Epithelial cell of esophagus (primary cell): ENCODE measurements at regions not wholly inside any gene's neighbourhood (a gene's known extent, or its start where the extent isn't known, plus 50 kb on each side); places are given as distances from the start of the nearest gene placed in this dataset.

Experiments used
- DNase-seq: peaks from one replicate; pipeline ENCODE4 v3.0.0; 2010; ENCODE audit warnings: low read depth
- H3K4me3 ChIP-seq: 2 replicates; pipeline ENCODE4 v1.5.1; 2011; ENCODE audit warnings: mild to moderate bottlenecking, low read length, control low read depth
- CTCF ChIP-seq: IDR thresholded peaks from 2 replicates; pipeline ENCODE4 v1.5.1; 2011; ENCODE audit warnings: low read depth, mild to moderate bottlenecking, low read length, control low read depth, inconsistent platforms; ENCODE audit not compliant: insufficient read depth; ENCODE audit errors: missing control alignments

- DNase-seq, result no peak
- no peak for TF ChIP-seq CTCF
- H3K4me3 ChIP-seq, result no peak overlapping the region
Measured at GRCh38 chr3:5725801-5726200, 538.3 kb downstream of the EDEM1 start.

GRCh38 chr3:5726621-5727020 lies 539.1 kb downstream of the EDEM1 start:
- H3K4me3 ChIP-seq, result no peak overlapping the region
- DNase-seq, result no peak
- no peak for TF ChIP-seq CTCF

GRCh38 chr3:5727743-5728484 lies 540.4 kb downstream of the EDEM1 start:
- TF ChIP-seq CTCF, result no peak
- DNase-seq, result no peak

GRCh38 chr3:5729852-5730251 lies 542.3 kb downstream of the EDEM1 start:
- no peak for DNase-seq

More at GRCh38 chr3:5727743-5728484, 540.4 kb downstream of the EDEM1 start:
- H3K4me3 ChIP-seq, result no peak overlapping the region

GRCh38 chr3:5731100-5731499 lies 543.6 kb downstream of the EDEM1 start:
- TF ChIP-seq CTCF, result no peak
- no peak for DNase-seq
- H3K4me3 ChIP-seq, result no peak overlapping the region

More at GRCh38 chr3:5729852-5730251, 542.3 kb downstream of the EDEM1 start:
- no peak for TF ChIP-seq CTCF
- H3K4me3 ChIP-seq, result no peak overlapping the region

GRCh38 chr3:5732081-5732480 lies 544.6 kb downstream of the EDEM1 start:
- no peak for DNase-seq
- TF ChIP-seq CTCF, result no peak
- H3K4me3 ChIP-seq, result no peak overlapping the region

GRCh38 chr3:5733995-5734394 lies 546.5 kb downstream of the EDEM1 start:
- no peak for TF ChIP-seq CTCF
- no peak for DNase-seq
- H3K4me3 ChIP-seq, result no peak overlapping the region
